Caco-2 (cell line): ENCODE measurements at regions not wholly inside any gene's neighbourhood (a gene's known extent, or its start where the extent isn't known, plus 50 kb on each side); places are given as distances from the start of the nearest gene placed in this dataset.

Experiments used
- BruUV-seq: library from RNA; stranded (reverse); fragments of 400-500 nt; replicated peaks from 2 replicates; lab custom pipeline; 2021; lab: Mats Ljungman, UMichigan
- CTCF ChIA-PET: fragments of 300-600 bp; sonication (Branson Sonifier 250); formaldehyde crosslinking; loops from one replicate; lab custom pipeline; 2022; ENCODE audit warnings: antibody characterized with exemption; lab: Charles Lee
- POLR2A ChIA-PET: fragments of 300-600 bp; sonication (Branson Sonifier 250); formaldehyde crosslinking; loops from one replicate; lab custom pipeline; 2022; ENCODE audit warnings: antibody characterized with exemption; lab: Charles Lee
- DNase-seq, 2 experiments: peaks; one replicate each; pipeline versions ENCODE4 v3.0.0 to v3.0.0-alpha.2; 2020 to 2022
- H3K27me3 ChIP-seq: replicated peaks from 2 replicates; pipeline ENCODE4 v1.6.0; 2011; ENCODE audit warnings: low read length; ENCODE audit not compliant: control insufficient read depth, insufficient read depth
- H3K36me3 ChIP-seq: 2 replicates; pipeline ENCODE4 v1.5.1; 2011; ENCODE audit warnings: low read length; ENCODE audit not compliant: control insufficient read depth, insufficient read depth
- H3K4me1 ChIP-seq: fragments of 250-450 bp; sonication (Bioruptor Pico); 2 replicates; pipeline ENCODE4 v1.5.1; 2020; ENCODE audit warnings: mild to moderate bottlenecking
- H3K4me3 ChIP-seq: 2 replicates; pipeline ENCODE4 v1.5.1; 2011; ENCODE audit warnings: low read depth, mild to moderate bottlenecking, control low read depth, low read length
- H3K9me3 ChIP-seq: fragments of 250-450 bp; sonication (Bioruptor Pico); 2 replicates; pipeline ENCODE4 v1.5.1; 2020; ENCODE audit warnings: mild to moderate bottlenecking, moderate library complexity
- H3K27ac Mint-ChIP-seq: one replicate; pipeline ENCODE4 v1.8.0; 2022; ENCODE audit warnings: mixed read lengths; ENCODE audit not compliant: unreplicated experiment
- H3K27me3 Mint-ChIP-seq: one replicate; pipeline ENCODE4 v1.8.0; 2022; ENCODE audit warnings: mixed read lengths; ENCODE audit not compliant: insufficient read depth, unreplicated experiment
- H3K36me3 Mint-ChIP-seq: one replicate; pipeline ENCODE4 v1.8.0; 2022; ENCODE audit warnings: mild to moderate bottlenecking, mixed read lengths; ENCODE audit not compliant: insufficient read depth, unreplicated experiment
- H3K4me1 Mint-ChIP-seq: one replicate; pipeline ENCODE4 v1.8.0; 2022; ENCODE audit warnings: low read depth, mixed read lengths; ENCODE audit not compliant: unreplicated experiment
- H3K4me3 Mint-ChIP-seq: one replicate; pipeline ENCODE4 v1.8.0; 2022; ENCODE audit warnings: mild to moderate bottlenecking, moderate library complexity, mixed read lengths; ENCODE audit not compliant: unreplicated experiment
- H3K9me3 Mint-ChIP-seq: one replicate; pipeline ENCODE4 v1.8.0; 2022; ENCODE audit warnings: mixed read lengths; ENCODE audit not compliant: unreplicated experiment
- intact Hi-C: fragments of 100-400 bp; cut with micrococcal nuclease; formaldehyde crosslinking; loops from one replicate; pipeline ENCODE4 v1.10.0; 2022; ENCODE audit not compliant: unreplicated experiment
- TF ChIP-seq, protein P1 (sequence below), 2 experiments: fragments of 200-600 bp in 1 of 2; IDR thresholded peaks; 1 replicate in 1 of 2; 2 replicates in 1 of 2; pipeline versions ENCODE4 v1.5.1 to v1.8.0; 2011 to 2022; ENCODE audit warnings: antibody characterized with exemption in 1 of 2, control low read depth in 1 of 2, inconsistent platforms in 1 of 2, low read depth in 1 of 2, low read length in 1 of 2, mild to moderate bottlenecking in 1 of 2, moderate library complexity in 1 of 2; ENCODE audit not compliant: insufficient read depth in 1 of 2, severe bottlenecking in 1 of 2, unreplicated experiment in 1 of 2

DNA sequence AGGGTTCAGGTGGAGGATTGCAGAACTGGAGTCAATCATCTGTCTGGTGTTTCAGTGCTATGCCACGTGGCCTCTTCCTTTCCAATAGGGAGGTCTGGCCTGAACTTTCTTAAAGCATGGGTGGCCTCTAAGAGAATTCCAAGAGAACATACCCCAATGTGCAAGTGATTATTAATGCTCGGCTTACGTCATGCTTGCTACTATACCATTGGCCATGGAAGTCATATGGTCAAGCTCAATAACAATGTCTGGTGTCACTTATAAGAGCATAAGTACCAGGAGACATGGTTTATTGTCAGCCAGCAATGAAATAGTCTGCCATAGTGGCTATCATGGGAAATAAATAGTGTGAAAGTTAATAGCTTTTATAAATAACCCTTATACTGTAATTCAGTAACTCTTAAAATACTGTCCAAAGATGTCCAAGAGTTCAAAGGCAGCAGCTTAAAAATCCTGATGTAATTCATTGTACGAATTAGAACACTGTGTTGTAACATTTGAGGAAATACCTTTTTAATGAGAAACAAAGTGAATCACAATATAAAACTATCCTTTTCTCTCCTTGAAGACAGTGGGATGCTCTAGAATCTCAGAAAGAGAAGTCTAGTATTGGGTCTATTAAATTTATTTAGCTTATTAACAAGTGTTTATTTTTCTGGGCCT, 355.4 kb upstream of the PRR16 start:
- no peaks in the 10 kb centered on the region for H3K9me3 ChIP-seq
- Mint-ChIP-seq H3K9me3 (no peaks in the 10 kb centered on the region), H3K27me3 (peaks cover 6% of the 10 kb centered on the region), H3K4me3 (no peak overlapping the region), H3K27ac (no peak overlapping the region), H3K36me3 (no peaks in the 10 kb centered on the region), H3K4me1 (no peaks in the 10 kb centered on the region)
- no peak overlapping the region for H3K4me3 ChIP-seq
- TF ChIP-seq, protein P1, sequence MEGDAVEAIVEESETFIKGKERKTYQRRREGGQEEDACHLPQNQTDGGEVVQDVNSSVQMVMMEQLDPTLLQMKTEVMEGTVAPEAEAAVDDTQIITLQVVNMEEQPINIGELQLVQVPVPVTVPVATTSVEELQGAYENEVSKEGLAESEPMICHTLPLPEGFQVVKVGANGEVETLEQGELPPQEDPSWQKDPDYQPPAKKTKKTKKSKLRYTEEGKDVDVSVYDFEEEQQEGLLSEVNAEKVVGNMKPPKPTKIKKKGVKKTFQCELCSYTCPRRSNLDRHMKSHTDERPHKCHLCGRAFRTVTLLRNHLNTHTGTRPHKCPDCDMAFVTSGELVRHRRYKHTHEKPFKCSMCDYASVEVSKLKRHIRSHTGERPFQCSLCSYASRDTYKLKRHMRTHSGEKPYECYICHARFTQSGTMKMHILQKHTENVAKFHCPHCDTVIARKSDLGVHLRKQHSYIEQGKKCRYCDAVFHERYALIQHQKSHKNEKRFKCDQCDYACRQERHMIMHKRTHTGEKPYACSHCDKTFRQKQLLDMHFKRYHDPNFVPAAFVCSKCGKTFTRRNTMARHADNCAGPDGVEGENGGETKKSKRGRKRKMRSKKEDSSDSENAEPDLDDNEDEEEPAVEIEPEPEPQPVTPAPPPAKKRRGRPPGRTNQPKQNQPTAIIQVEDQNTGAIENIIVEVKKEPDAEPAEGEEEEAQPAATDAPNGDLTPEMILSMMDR (IDR thresholded peaks at IDR 0.05; ENCODE audit: insufficient read depth in 1 of 2, low read depth in 1 of 2, low read length in 1 of 2, severe bottlenecking in 1 of 2, unreplicated experiment in 1 of 2), result no peak
- ChIA-PET CTCF (no interaction called here), POLR2A (no interaction called here)
- BruUV-seq, result no TSS peak
- intact Hi-C loops, result no loop called here
- no peak for DNase-seq
- no peaks in the 10 kb centered on the region for H3K4me1 ChIP-seq
- no peaks in the 10 kb centered on the region for H3K36me3 ChIP-seq
- no peaks in the 10 kb centered on the region for H3K27me3 ChIP-seq

DNA sequence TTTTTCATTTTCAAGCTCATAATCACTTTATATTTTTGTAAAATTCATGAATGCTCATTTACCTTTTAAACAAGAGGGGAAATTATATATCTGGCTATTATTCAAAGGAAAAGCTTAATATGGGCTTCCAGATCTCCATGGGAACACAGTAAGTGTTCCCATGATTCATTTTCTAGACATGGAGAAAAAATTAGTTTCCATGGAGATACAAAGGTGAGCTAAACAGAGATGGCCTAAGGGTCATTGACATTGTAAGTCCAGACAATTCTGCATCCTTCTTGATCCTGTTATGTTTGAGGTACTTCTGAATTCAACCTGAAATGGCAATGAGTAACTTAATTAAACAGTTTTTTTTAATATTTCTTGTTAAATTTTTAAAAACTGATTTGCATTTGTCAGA, 341.4 kb upstream of the PRR16 start:
- TF ChIP-seq, protein P1 (IDR thresholded peaks at IDR 0.05; ENCODE audit: insufficient read depth in 1 of 2, low read depth in 1 of 2, low read length in 1 of 2, severe bottlenecking in 1 of 2, unreplicated experiment in 1 of 2), result no peak
- POLR2A ChIA-PET, result no interaction called here

DNA sequence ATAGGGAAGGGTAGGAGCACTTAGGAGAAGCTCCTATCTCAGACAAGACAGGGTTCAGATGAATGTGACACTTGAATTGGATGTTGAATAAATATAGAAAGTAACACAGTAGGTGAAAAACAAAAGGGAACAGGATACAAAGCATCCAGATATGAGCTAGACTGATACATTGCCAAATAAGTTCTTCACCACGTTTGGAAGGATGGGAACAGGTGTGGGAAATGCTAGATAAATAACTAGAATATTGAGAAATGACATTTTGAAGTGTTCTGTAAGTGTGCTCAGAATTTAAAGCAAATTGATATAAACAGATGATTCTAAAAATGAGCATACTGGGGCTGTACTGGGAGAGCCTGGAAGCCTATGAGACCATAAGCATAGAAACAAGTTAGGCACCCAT, 340.1 kb upstream of the PRR16 start:
- no peaks in the 10 kb centered on the region for H3K9me3 Mint-ChIP-seq
- no peaks in the 10 kb centered on the region for H3K27me3 ChIP-seq
- no peaks in the 10 kb centered on the region for H3K27me3 Mint-ChIP-seq
- DNase-seq, result no peak
- no peaks in the 10 kb centered on the region for H3K36me3 ChIP-seq
- H3K4me1 ChIP-seq, result no peaks in the 10 kb centered on the region
- CTCF ChIA-PET, result no interaction called here
- H3K4me3 Mint-ChIP-seq, result no peak overlapping the region
- H3K9me3 ChIP-seq, result no peaks in the 10 kb centered on the region
- BruUV-seq, result no TSS peak
- TF ChIP-seq, protein P1 (IDR thresholded peaks at IDR 0.05; ENCODE audit: insufficient read depth in 1 of 2, low read depth in 1 of 2, low read length in 1 of 2, severe bottlenecking in 1 of 2, unreplicated experiment in 1 of 2), result no peak
- no peak overlapping the region for H3K4me3 ChIP-seq
- H3K36me3 Mint-ChIP-seq, result no peaks in the 10 kb centered on the region
- intact Hi-C loops, result no loop called here
- POLR2A ChIA-PET, result no interaction called here
- H3K4me1 Mint-ChIP-seq, result no peaks in the 10 kb centered on the region
- H3K27ac Mint-ChIP-seq, result no peak overlapping the region

More for the DNA sequence above, 341.4 kb upstream of the PRR16 start:
- BruUV-seq, result no TSS peak
- Histone ChIP-seq H3K9me3 (no peaks in the 10 kb centered on the region), H3K27me3 (no peaks in the 10 kb centered on the region), H3K4me3 (no peak overlapping the region), H3K36me3 (no peaks in the 10 kb centered on the region), H3K4me1 (no peaks in the 10 kb centered on the region)
- Mint-ChIP-seq H3K4me1 (no peaks in the 10 kb centered on the region), H3K4me3 (no peak overlapping the region), H3K27me3 (no peaks in the 10 kb centered on the region), H3K27ac (no peak overlapping the region), H3K9me3 (no peaks in the 10 kb centered on the region), H3K36me3 (no peaks in the 10 kb centered on the region)
- CTCF ChIA-PET, result no interaction called here
- intact Hi-C loops, result no loop called here
- DNase-seq, result no peak
